NCI-H526 (cell line): ENCODE measurements at regions not wholly inside any gene's neighbourhood (a gene's known extent, or its start where the extent isn't known, plus 50 kb on each side); places are given as distances from the start of the nearest gene placed in this dataset.

Source experiments
- DNase-seq, 2 experiments: peaks; one replicate each; lab custom pipeline; 2025; lab: John Stamatoyannopoulos, UW

DNA sequence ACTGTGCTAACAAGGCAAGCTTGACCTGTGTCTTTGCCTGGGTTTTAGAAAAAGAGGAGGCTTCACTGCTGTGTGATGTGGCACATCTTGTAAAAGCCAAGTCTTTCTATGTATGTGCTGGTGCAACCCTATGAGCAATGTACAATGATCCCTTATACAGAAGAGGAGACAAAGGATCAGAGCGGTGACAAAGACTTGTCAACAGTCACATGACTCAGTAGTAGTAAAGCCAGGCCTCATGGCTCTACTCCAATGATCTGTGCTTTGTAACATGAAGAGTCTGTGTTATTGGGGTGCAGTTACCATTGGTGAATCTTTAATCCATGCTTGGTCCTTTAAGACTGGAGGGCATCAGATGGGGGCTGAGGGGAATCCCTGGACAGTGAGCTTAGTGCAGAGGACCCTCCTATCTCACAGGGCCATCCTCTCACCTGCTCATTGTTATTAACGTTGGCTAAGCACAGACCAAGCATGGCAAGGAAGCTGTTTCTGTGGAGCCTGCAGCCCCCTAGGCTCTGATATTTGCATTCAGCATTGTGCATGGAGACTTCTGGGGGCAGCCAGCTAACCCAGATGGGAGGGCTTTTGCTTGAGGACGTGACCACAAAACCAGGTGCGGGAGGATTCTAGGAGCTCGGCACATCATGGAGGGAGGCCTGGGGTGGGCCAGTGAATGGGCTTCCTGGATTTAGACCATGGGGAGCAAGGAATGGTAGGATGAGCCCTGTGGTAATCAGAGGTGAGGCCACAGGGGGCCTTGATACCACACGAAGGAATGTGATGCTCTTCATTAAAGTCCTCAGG is 308.8 kb upstream of the ZNF32 start:
- no peak for DNase-seq

GRCh38 chr10:43955978-43956377 is 307.3 kb upstream of the ZNF32 start:
- no peak for DNase-seq

DNA sequence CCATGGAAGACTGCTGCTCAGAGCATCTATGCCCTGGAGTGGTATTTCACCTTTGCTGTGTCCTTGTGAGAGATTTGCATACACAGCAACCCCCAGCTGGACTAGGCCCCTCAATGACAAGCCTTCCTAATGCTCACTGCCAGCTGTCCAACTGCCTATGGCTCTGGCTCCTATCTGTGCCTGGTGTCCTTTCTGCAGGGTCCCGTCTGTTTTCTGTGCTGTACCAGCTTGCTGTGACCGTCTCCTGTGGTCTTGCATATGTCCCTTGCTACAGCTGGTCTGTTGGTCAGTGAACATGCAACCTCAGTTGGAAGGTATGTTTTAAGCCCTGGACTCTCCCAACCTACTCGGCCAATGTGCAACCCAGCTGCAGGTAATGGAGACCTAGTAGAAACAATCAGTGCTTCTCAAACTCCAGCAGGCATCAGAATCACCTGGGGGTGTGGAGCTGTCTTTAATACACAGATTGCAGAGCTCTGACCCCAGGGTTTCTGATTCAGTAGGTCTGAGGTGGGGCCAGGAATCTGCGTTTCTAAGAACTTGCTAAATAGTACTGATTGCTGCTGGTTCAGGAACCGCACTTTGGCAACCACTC is 306.4 kb upstream of the ZNF32 start:
- no peak for DNase-seq

DNA sequence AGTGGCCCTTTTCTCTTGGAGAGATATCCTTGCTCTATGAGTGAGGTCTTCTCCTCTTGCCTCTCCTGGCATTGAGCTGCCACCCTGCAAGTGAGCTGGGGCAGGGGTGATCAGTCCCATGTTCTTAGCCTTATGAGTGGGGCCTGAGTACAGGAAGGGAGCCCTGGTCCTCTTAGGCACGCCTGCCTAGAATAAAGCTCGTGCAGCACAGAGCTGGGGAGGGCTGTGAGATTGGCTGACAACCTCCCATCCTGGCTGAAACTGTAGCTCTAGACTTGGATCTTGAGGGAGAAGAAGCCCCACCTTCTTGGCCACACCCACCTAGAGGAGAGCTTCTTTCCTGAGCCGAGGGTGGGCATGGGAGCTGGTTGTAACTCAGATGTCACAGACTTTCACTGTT is 305.0 kb upstream of the ZNF32 start:
- DNase-seq, result no peak

DNA sequence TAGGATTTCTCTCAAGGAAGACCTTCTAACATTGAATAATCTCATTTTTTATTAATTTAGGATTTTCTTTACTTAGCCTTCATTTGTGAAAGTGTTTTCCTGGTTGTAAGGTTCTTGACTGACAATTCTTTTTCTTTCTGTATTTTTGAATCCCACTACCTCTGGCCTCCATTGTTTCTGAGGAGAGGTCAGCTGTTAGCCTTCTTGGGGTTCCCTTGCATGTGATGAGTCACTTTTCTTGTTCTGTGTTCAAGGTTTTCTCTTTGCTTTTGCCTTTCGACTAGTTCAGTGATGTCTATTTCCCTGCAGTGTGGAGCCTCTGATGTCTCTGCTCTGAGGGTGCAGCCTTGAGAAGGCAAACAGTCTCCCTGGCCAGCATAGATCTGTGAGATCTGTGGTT is 304.1 kb upstream of the ZNF32 start:
- no peak for DNase-seq

DNA sequence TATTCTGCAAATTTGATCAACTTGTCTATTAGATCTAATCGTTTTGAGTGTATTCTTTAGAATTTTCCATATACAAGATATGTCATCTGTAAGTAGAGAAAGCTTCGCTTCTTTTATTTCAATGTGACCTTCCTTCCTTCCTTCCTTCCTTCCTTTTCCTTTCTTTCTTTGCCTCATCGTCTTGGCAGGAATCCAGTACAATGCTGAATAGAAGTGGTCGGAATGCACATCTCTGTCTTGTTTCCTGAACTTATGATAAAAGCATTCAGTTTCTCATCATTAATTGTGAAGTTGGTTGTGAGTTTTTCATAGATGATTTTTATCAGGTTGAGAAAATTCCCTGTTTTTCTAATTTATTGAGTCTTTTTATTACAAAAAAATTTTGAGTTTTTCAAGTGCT is 300.7 kb upstream of the ZNF32 start:
- no peak for DNase-seq

DNA sequence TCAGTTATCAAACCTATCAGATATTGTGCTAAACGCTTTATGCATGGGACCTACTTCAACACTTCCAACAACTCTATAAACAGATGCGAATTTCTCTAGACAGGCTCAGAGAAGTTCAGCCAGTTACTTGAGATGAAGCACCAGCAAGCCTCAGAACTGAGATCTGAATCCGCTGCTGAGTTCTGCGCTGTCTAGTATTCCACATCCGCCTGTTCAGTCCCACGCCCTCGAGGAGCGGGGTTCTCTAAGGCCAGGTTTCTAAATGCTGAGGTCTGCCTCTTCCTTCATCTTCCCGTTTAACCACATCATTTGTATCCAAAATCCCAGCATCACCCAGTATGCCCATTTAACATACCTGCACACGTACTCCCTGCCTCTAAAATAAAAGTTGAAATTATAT is 297.8 kb upstream of the ZNF32 start:
- no peak for DNase-seq

GRCh38 chr10:43945908-43946307 is 297.2 kb upstream of the ZNF32 start:
- DNase-seq, result no peak

GRCh38 chr10:43945094-43945730 is 296.5 kb upstream of the ZNF32 start:
- no peak for DNase-seq

- no peak for DNase-seq
Measured at GRCh38 chr10:43944381-43945093, 295.9 kb upstream of the ZNF32 start.

DNA sequence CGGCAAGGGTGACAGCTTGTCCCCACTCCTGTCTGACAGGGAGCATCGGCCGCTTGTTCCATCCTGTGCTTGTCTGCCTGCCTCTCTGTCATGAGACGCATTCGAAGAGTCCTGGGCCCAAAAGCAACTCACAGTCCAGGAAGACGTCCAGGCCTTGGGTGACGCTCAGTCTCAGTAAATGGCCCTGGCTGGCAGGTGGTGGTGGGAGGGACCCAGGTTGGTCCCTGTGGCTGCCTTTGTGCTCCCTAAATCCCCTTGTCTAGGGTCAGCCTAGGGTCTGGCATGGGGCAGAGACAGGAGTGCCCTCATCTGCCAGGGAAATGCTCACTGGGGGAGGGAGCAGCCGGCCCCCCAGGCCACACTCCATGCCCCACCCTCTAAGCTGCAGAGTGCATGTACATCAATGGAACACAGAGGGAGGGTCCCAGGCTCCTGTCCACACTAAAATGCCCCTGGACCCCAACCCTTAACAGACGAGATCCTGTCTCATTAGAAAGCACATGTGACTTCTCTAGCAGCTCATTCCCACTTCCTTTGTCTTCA is 295.2 kb upstream of the ZNF32 start:
- no peak for DNase-seq

DNA sequence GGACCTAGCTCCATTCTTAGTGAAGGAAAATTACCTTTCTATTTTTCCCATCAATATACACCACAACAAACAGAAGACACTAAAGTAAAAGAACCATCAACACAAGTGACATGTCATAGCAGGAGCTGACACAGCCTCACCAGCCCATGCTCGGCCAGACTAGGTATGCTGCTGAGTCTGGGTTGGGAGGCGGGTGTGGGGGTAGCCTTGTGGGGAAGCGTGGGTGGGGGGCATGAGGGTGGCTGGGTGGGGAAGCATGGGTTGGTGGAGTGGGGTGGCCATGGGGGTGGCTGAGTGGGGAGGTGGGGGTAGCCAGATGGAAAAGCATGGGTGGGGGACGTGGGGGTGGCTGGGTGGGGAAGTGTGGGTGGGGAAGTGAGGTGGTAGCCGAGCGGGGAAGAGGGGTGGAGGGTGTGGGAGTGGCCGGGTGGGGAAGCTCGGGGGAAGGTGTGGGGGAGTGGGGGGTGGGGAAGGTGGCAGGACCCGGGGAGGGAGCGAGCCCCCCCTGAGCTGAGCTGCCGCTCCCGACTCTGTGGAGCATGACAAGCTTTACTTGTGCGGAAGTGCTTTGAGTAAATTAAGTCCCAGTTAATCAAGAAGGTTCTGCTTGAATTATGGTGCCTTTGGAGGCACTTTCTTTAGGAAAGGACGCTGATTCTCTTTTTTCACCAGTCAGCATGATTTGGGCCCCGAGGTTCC is 294.6 kb upstream of the ZNF32 start:
- no peak for DNase-seq

DNA sequence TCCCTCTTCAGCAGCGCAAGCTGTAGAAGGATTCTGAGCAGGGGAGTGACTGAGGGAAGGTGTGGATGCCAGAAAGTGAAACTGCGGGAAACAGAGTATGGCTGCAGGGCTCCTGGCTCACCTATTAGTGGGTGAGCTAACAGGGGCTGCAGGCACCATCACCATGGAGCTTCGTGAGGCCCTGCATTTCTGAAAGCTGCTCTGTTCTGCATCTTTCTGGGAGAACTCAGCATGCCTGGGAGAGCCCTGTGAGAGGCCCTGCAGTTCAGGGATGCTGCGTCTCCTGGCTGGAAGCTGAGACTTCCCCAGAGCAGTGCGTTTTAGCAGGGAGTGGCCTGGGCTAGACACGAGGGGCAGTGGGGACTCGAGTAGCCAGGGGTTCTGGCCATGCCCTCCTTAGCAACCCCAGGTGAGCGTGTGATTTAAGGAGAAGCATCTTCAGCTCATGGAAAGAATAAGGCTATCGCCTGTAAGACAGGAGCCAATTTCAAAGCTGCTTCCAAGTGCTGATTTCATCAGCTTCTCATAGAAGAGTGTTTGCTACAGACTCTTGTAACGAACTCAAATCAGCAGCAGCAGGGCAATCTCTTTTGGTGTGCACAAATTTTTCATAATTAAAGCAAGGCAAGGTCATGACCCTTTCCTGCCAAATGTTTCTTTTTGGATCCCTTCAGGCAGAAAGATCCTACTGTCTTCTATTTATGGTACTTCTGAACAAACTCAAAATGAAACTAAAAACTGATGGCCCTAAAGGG is 293.6 kb upstream of the ZNF32 start:
- no peak for DNase-seq

- no peak for DNase-seq
Measured at GRCh38 chr10:43940898-43941837, 292.5 kb upstream of the ZNF32 start.

GRCh38 chr10:43939939-43940820 is 291.5 kb upstream of the ZNF32 start:
- DNase-seq, result no peak

GRCh38 chr10:43939389-43939938 is 290.8 kb upstream of the ZNF32 start:
- no peak for DNase-seq

GRCh38 chr10:43938810-43939209 is 290.1 kb upstream of the ZNF32 start:
- no peak for DNase-seq

GRCh38 chr10:43931308-43931930 is 282.7 kb upstream of the ZNF32 start:
- DNase-seq, result no peak
